Stomach (tissue), 4 donors: ENCODE measurements at regions not wholly inside any gene's neighbourhood (a gene's known extent, or its start where the extent isn't known, plus 50 kb on each side); places are given as distances from the start of the nearest gene placed in this dataset.

Source experiments
- EP300 ChIP-seq: sonication (generic); formaldehyde crosslinking; IDR thresholded peaks from one replicate; pipeline ENCODE4 v1.6.1; 2017; ENCODE audit warnings: antibody characterized with exemption
- POLR2A ChIP-seq, 4 donors: fragments of 450-650 bp; IDR thresholded peaks; one replicate each; pipeline ENCODE4 v1.6.1; 2016; ENCODE audit warnings: antibody characterized with exemption in 4 of 4, control low read depth in 2 of 4, mild to moderate bottlenecking in 1 of 4, moderate library complexity in 1 of 4

DNA sequence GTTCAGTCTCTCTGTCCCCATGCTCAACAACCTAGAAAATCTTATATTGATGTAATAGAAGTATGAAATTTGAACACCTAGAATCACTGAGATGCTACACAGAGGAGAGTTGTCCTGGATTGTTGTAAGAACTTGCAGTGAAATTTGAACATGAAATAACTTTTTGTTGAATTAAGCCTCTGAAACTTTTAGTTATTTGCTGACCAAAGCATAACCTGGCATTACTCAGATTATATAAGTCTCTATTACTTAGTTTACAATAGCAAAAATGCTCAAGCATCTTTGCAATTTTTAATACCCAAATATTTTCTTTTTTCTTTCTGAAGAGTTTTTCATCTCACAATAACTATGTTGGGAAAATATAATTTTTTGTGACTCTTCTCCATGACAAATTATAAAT, 630.7 kb upstream of the ACO1 start:
- TF ChIP-seq POLR2A (IDR thresholded peaks at IDR 0.05) (no peak), EP300 (no peak)
